ENCODE measurements at regions not wholly inside any gene's neighbourhood (a gene's known extent, or its start where the extent isn't known, plus 50 kb on each side); places are given as distances from the start of the nearest gene placed in this dataset.
A peak's percentile ranks its signal among the peaks of the same experiment; 100 is the strongest.

DNA sequence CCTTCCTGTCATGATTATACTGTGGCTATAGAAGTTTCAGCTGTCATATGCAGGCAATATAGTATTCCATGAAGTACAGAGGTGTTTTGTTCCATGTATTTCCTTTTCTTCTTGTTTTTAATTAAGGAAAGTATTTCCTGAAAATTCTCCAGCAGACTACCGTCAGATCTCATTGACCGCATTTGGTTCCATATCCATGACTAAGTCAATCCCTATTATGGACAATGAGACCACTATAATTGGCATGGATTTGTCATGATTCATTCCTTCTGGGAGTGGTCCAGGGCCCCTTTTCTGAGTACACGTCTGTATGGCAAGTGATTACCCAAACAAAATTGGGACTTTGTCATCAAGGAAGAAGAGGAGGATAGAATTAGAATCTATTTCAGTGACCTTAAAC is 283.2 kb upstream of the CLINT1 start:
- Histone ChIP-seq H3K4me3 (no peak overlapping the region), H3K9me3 (no peaks in the 10 kb centered on the region), H3K27me3 (no peaks in the 10 kb centered on the region), H3K4me1 (no peaks in the 10 kb centered on the region), H3K36me3 (no peaks in the 10 kb centered on the region), H3K27ac (no peak overlapping the region)
- intact Hi-C loops (cut with DNase I; ENCODE audit: low total_unique reads) = no loop called here
- in situ Hi-C loops (cut with MboI; ENCODE audit: low sequenced_read_pairs in 4 of 4) = no loop called here
- TF ChIP-seq, protein P1, sequence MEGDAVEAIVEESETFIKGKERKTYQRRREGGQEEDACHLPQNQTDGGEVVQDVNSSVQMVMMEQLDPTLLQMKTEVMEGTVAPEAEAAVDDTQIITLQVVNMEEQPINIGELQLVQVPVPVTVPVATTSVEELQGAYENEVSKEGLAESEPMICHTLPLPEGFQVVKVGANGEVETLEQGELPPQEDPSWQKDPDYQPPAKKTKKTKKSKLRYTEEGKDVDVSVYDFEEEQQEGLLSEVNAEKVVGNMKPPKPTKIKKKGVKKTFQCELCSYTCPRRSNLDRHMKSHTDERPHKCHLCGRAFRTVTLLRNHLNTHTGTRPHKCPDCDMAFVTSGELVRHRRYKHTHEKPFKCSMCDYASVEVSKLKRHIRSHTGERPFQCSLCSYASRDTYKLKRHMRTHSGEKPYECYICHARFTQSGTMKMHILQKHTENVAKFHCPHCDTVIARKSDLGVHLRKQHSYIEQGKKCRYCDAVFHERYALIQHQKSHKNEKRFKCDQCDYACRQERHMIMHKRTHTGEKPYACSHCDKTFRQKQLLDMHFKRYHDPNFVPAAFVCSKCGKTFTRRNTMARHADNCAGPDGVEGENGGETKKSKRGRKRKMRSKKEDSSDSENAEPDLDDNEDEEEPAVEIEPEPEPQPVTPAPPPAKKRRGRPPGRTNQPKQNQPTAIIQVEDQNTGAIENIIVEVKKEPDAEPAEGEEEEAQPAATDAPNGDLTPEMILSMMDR (IDR thresholded peaks at IDR 0.05 in 4 of 5, conservative IDR thresholded peaks at IDR 0.05 in 1 of 5) = no peak
- no peak for TF ChIP-seq POLR2A (IDR thresholded peaks at IDR 0.05)
- no peak for ATAC-seq
- no peak for DNase-seq

DNA sequence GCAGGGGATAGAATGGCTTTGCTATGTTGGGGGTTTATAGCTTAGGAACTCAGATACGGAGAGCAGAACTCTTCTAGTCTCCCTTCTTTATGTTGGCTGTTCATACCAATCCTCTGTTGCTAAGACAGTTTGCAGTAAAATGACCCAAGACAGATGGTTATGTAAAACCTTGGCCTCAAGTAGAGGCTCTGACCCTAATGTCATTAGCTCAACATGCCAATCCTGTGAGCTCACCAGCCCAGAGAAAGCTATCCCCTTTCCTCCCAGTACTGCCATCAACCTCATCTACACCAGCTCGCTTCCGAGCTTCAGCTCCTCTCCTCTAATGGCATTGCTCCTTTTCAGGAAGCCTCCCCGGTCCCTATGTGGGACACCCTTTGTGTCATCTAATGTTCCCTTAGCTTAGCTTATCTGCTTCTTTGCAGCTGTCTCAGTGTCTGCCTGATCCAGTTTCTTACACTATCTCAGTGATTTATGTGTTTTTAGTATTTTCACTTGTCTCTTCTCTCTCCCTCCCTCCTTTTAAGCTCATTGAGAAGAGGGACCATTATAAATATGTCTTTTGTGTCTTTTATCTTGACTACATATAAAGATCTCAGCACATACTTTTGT is 281.3 kb upstream of the CLINT1 start:
- ATAC-seq (peak; percentile 41 to 81), DNase-seq (peak; percentile 4 to 28)
- Histone ChIP-seq H3K9me3 (no peaks in the 10 kb centered on the region), H3K4me1 (no peaks in the 10 kb centered on the region), H3K4me3 (no peak overlapping the region), H3K36me3 (no peaks in the 10 kb centered on the region), H3K27me3 (no peaks in the 10 kb centered on the region), H3K27ac (no peak overlapping the region)
- TF ChIP-seq, protein P1 (IDR thresholded peaks at IDR 0.05 in 4 of 5, conservative IDR thresholded peaks at IDR 0.05 in 1 of 5) = no peak
- TF ChIP-seq POLR2A (IDR thresholded peaks at IDR 0.05) = no peak
- intact Hi-C loops (cut with DNase I; ENCODE audit: low total_unique reads) = no loop called here
- in situ Hi-C loops (cut with MboI; ENCODE audit: low sequenced_read_pairs in 4 of 4) = no loop called here

DNA sequence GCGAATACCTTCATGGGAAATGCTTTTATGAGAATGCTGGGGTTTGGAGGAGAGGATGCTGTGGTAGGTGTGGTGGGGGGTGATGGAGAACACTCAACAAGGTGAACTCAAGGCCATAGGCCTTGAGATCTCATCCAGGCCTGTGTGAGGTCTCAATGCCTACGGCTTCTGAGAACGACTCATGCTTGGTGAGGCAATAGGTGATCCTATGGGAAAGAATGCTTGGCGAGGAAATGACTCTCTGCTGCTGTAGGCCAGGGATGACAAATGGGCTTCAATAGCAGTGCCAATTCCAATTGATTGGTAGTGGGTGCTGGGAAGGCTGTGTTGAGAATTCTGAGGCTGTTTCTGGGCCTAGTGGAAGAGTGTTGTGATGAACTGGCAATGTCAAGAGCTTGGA is 280.2 kb upstream of the CLINT1 start:
- TF ChIP-seq POLR2A (IDR thresholded peaks at IDR 0.05) = no peak
- TF ChIP-seq, protein P1 (IDR thresholded peaks at IDR 0.05 in 4 of 5, conservative IDR thresholded peaks at IDR 0.05 in 1 of 5) = no peak
- intact Hi-C loops (cut with DNase I; ENCODE audit: low total_unique reads) (no loop called here), in situ Hi-C loops (cut with MboI; ENCODE audit: low sequenced_read_pairs in 4 of 4) (no loop called here)
- no peak overlapping the region for H3K27ac ChIP-seq
- ATAC-seq = no peak
- no peak for DNase-seq
- no peaks in the 10 kb centered on the region for H3K27me3 ChIP-seq
- no peaks in the 10 kb centered on the region for H3K36me3 ChIP-seq
- no peak overlapping the region for H3K4me3 ChIP-seq
- no peaks in the 10 kb centered on the region for H3K4me1 ChIP-seq
- H3K9me3 ChIP-seq = no peaks in the 10 kb centered on the region

DNA sequence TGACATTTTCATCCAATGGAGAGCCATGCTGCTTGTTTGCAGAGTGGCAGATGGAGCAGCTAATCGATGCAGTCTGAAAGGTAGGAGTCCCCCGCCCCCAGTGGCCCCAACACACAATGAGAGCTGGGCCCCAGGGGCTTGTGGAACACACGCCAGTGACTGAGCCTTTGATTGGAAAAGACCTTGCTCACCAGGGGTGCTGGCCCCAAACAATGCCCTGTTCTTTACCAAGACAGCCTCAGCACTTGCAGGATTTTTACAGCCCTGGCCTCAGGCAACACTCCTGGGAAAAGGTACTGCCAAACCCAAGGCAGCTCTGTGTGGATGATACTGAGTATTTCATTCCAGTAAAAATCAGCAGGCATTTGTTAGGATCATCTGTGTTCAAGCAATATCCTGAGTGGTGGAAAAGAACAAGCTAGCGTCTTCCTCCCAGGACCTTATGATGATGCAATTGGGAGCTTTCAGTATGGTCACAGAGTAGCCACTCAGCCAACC is 276.8 kb upstream of the CLINT1 start:
- Histone ChIP-seq H3K4me3 (no peak overlapping the region), H3K9me3 (no peaks in the 10 kb centered on the region), H3K27ac (no peak overlapping the region), H3K4me1 (no peaks in the 10 kb centered on the region), H3K36me3 (no peaks in the 10 kb centered on the region), H3K27me3 (no peaks in the 10 kb centered on the region)
- in situ Hi-C loops (cut with MboI; ENCODE audit: low sequenced_read_pairs in 4 of 4) = no loop called here
- DNase-seq (peak; percentile 4 to 41), ATAC-seq (peak; percentile 71 to 74)
- intact Hi-C loops (cut with DNase I; ENCODE audit: low total_unique reads) = no loop called here
- TF ChIP-seq, protein P1 (IDR thresholded peaks at IDR 0.05 in 4 of 5, conservative IDR thresholded peaks at IDR 0.05 in 1 of 5) = no peak
- TF ChIP-seq POLR2A (IDR thresholded peaks at IDR 0.05) = no peak

DNA sequence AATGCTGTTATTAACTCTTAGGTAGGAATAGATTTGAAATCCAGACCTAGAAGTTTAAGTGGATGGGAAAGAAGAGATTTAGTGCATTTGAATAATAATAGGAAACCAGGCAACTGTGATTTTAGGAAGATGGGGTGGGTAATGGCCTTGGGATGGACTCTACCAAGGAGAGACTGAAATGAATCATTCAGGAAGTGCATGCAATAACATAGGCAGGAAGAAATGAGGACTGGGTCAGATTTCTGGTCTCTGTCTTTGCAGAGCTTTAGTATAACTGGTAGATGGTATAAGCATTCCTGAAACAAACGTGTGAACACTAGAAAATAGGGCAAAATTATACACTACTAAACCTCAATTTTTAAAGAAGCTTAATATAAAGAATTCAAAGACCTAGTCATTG is 274.4 kb upstream of the CLINT1 start:
- H3K9me3 ChIP-seq = no peaks in the 10 kb centered on the region
- H3K27ac ChIP-seq = no peak overlapping the region
- TF ChIP-seq POLR2A (IDR thresholded peaks at IDR 0.05) = no peak
- TF ChIP-seq, protein P1 (IDR thresholded peaks at IDR 0.05 in 4 of 5, conservative IDR thresholded peaks at IDR 0.05 in 1 of 5) = no peak
- H3K4me3 ChIP-seq = no peak overlapping the region
- H3K36me3 ChIP-seq = no peaks in the 10 kb centered on the region
- in situ Hi-C loops (cut with MboI; ENCODE audit: low sequenced_read_pairs in 4 of 4) = no loop called here
- H3K27me3 ChIP-seq = no peaks in the 10 kb centered on the region
- intact Hi-C loops (cut with DNase I; ENCODE audit: low total_unique reads) = no loop called here
- ATAC-seq (no peak), DNase-seq (no peak)
- no peaks in the 10 kb centered on the region for H3K4me1 ChIP-seq

All from gastrocnemius medialis (tissue), 4 donors.